Peyer's patch (tissue), 4 donors: ENCODE measurements at regions not wholly inside any gene's neighbourhood (a gene's known extent, or its start where the extent isn't known, plus 50 kb on each side); places are given as distances from the start of the nearest gene placed in this dataset.

ENCODE experiments used
- POLR2A ChIP-seq, 2 donors: fragments of 450-650 bp; IDR thresholded peaks; one replicate each; pipeline ENCODE4 v1.5.1; 2017; ENCODE audit warnings: antibody characterized with exemption in 2 of 2, mild to moderate bottlenecking in 2 of 2, moderate library complexity in 2 of 2
- TF ChIP-seq, protein P1 (sequence below), 6 experiments: fragments of 450-650 bp in 4 of 6; fragments of 200-600 bp in 2 of 6; sonication (generic) in 1 of 6; IDR thresholded peaks; one replicate each; pipeline ENCODE4 v1.5.1; 2017 to 2019; ENCODE audit warnings: antibody characterized with exemption in 6 of 6, mild to moderate bottlenecking in 3 of 6, moderate library complexity in 1 of 6

DNA sequence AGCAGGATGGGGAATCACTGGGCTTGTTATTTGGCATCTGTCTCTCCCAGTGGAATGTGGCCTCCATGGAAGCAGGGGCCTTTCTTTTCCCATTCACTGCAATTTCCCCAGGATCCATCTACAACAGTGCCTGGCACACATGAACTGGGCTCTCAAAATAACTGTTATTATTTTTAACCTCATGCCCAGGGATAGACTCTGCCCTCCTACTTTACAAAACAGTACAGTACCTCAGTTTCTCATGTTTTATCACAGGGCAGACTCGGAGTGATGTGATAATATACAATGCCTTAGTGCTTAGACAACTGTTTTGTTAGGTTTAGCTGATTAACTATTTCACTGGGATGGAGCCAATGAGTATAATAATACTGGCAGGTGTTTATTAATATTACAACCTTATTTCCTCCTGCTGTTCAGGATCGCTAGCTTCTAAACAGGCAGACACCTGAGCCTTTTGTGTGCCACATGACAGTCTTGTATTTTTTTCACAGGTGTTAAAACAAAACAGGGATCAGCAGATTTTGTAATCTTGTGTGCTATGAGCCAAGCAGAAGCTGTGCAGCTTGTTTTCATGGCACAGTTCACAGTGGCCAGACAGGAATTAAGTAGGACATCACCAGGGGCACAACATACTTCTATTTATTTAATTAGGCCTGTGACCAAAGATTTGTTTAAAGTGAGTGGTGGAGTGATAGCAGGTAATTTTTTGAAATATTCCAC is 157.7 kb upstream of the EYA4 start:
- TF ChIP-seq, protein P1, sequence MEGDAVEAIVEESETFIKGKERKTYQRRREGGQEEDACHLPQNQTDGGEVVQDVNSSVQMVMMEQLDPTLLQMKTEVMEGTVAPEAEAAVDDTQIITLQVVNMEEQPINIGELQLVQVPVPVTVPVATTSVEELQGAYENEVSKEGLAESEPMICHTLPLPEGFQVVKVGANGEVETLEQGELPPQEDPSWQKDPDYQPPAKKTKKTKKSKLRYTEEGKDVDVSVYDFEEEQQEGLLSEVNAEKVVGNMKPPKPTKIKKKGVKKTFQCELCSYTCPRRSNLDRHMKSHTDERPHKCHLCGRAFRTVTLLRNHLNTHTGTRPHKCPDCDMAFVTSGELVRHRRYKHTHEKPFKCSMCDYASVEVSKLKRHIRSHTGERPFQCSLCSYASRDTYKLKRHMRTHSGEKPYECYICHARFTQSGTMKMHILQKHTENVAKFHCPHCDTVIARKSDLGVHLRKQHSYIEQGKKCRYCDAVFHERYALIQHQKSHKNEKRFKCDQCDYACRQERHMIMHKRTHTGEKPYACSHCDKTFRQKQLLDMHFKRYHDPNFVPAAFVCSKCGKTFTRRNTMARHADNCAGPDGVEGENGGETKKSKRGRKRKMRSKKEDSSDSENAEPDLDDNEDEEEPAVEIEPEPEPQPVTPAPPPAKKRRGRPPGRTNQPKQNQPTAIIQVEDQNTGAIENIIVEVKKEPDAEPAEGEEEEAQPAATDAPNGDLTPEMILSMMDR (IDR thresholded peaks at IDR 0.05) = no peak
- no peak for TF ChIP-seq POLR2A (IDR thresholded peaks at IDR 0.05)
